Common myeloid progenitor, CD34-positive (primary cell): ENCODE measurements at regions not wholly inside any gene's neighbourhood (a gene's known extent, or its start where the extent isn't known, plus 50 kb on each side); places are given as distances from the start of the nearest gene placed in this dataset.

ENCODE experiments used
- CTCF ChIA-PET: fragments of 350-600 bp; sonication (Branson Sonifier 250); formaldehyde crosslinking; loops from one replicate; lab custom pipeline; 2021; ENCODE audit warnings: antibody characterized with exemption; lab: Charles Lee
- POLR2A ChIA-PET: fragments of 350-600 bp; sonication (Branson Sonifier 250); formaldehyde crosslinking; loops from one replicate; lab custom pipeline; 2021; ENCODE audit warnings: antibody characterized with exemption; lab: Charles Lee
- DNase-seq, 3 donors: peaks; one replicate each; pipeline versions ENCODE4 v3.0.0 to v3.0.0-alpha.2; 2013
- H3K27ac ChIP-seq, 2 experiments: 1 replicate in 1 of 2; 2 replicates in 1 of 2; pipeline ENCODE4 v1.7.0; 2013; ENCODE audit warnings: inconsistent platforms in 2 of 2, low read length in 2 of 2, mild to moderate bottlenecking in 2 of 2, low read depth in 1 of 2, moderate library complexity in 1 of 2; ENCODE audit not compliant: severe bottlenecking in 2 of 2, insufficient read depth in 1 of 2, poor library complexity in 1 of 2
- H3K27me3 ChIP-seq, 5 experiments: replicated peaks in 2 of 5; 1 replicate in 3 of 5; 2 replicates in 2 of 5; pipeline versions ENCODE4 v1.6.1 to v1.7.0; 2013; ENCODE audit warnings: low read length in 4 of 5, mild to moderate bottlenecking in 2 of 5, moderate library complexity in 2 of 5, inconsistent platforms in 1 of 5; ENCODE audit not compliant: insufficient read depth in 5 of 5, control insufficient read depth in 4 of 5
- H3K36me3 ChIP-seq, 4 experiments: 1 replicate in 2 of 4; 2 replicates in 2 of 4; pipeline versions ENCODE4 v1.6.1 to v1.7.0; 2013; ENCODE audit warnings: low read length in 3 of 4, control low read depth in 1 of 4, mild to moderate bottlenecking in 1 of 4; ENCODE audit not compliant: control insufficient read depth in 4 of 4, insufficient read depth in 4 of 4
- H3K4me1 ChIP-seq, 4 experiments: 1 replicate in 3 of 4; 2 replicates in 1 of 4; pipeline versions ENCODE4 v1.6.1 to v1.7.1; 2013; ENCODE audit warnings: low read length in 3 of 4, mild to moderate bottlenecking in 3 of 4, control low read depth in 1 of 4, inconsistent platforms in 1 of 4, moderate library complexity in 1 of 4; ENCODE audit not compliant: control insufficient read depth in 4 of 4, insufficient read depth in 4 of 4; ENCODE audit errors: control extremely low read depth in 1 of 4
- H3K4me3 ChIP-seq, 7 experiments: 1 replicate in 4 of 7; 2 replicates in 3 of 7; pipeline versions ENCODE4 v1.5.1 to v1.7.0; 2013; ENCODE audit warnings: mild to moderate bottlenecking in 7 of 7, low read length in 6 of 7, moderate library complexity in 6 of 7, inconsistent platforms in 2 of 7, low read depth in 2 of 7, control low read depth in 1 of 7; ENCODE audit not compliant: insufficient read depth in 4 of 7, control insufficient read depth in 1 of 7; ENCODE audit errors: extremely low read depth in 1 of 7
- H3K9me3 ChIP-seq, 5 experiments: 1 replicate in 4 of 5; 2 replicates in 1 of 5; pipeline versions ENCODE4 v1.6.1 to v1.7.1; 2013; ENCODE audit warnings: low read length in 4 of 5, mild to moderate bottlenecking in 2 of 5, inconsistent platforms in 1 of 5, low read depth in 1 of 5, moderate library complexity in 1 of 5; ENCODE audit not compliant: control insufficient read depth in 4 of 5, insufficient read depth in 2 of 5; ENCODE audit errors: control extremely low read depth in 1 of 5
- WGBS: methylation state at CpG from one replicate; pipeline ENCODE4 v1.1.5; 2013; ENCODE audit not compliant: insufficient coverage; 5-methylcytosine and 5-hydroxymethylcytosine counted together

GRCh38 chr4:37165844-37166243, 78.7 kb upstream of the NWD2 start:
- H3K27me3 ChIP-seq = no peaks in the 10 kb centered on the region
- WGBS = no CpG with 5 or more reads among the region's 3 CpGs
- no peak for DNase-seq
- POLR2A ChIA-PET = no interaction called here
- no peaks in the 10 kb centered on the region for H3K9me3 ChIP-seq
- no peak overlapping the region for H3K4me3 ChIP-seq
- CTCF ChIA-PET = interaction anchor here (1.6 kb wide), 1 partner anchor 8 kb away, joined by 4 read pairs; no protein-coding TSS in a partner anchor
- no peaks in the 10 kb centered on the region for H3K4me1 ChIP-seq
- H3K27ac ChIP-seq = no peak overlapping the region
- no peaks in the 10 kb centered on the region for H3K36me3 ChIP-seq

- Histone ChIP-seq H3K36me3 (no peaks in the 10 kb centered on the region), H3K9me3 (no peaks in the 10 kb centered on the region), H3K27ac (no peak overlapping the region), H3K27me3 (no peaks in the 10 kb centered on the region), H3K4me1 (no peaks in the 10 kb centered on the region), H3K4me3 (no peak overlapping the region)
- ChIA-PET POLR2A (no interaction called here), CTCF (no interaction called here)
- no peak for DNase-seq
- 100% methylated on average over 4 of the region's 5 CpGs for WGBS
These were observed 74.6 kb upstream of the NWD2 start for GRCh38 chr4:37169956-37170355.

- 83% methylated on average over 4 of the region's 10 CpGs for WGBS
- Histone ChIP-seq H3K4me3 (no peak overlapping the region), H3K27ac (no peak overlapping the region), H3K9me3 (peaks cover 0 to 2% (median 0%) of the 10 kb centered on the region in 5 experiments), H3K36me3 (no peaks in the 10 kb centered on the region), H3K27me3 (no peaks in the 10 kb centered on the region), H3K4me1 (no peaks in the 10 kb centered on the region)
- CTCF ChIA-PET = no interaction called here
- POLR2A ChIA-PET = no interaction called here
- DNase-seq = no peak
These were observed 56.4 kb upstream of the NWD2 start for GRCh38 chr4:37188100-37188499.
